AG08396 (cell line): ENCODE measurements at regions not wholly inside any gene's neighbourhood (a gene's known extent, or its start where the extent isn't known, plus 50 kb on each side); places are given as distances from the start of the nearest gene placed in this dataset.

ENCODE experiments used
- DNase-seq: peaks from one replicate; pipeline ENCODE4 v3.0.0; 2012; ENCODE audit warnings: low spot score, mixed read lengths

DNA sequence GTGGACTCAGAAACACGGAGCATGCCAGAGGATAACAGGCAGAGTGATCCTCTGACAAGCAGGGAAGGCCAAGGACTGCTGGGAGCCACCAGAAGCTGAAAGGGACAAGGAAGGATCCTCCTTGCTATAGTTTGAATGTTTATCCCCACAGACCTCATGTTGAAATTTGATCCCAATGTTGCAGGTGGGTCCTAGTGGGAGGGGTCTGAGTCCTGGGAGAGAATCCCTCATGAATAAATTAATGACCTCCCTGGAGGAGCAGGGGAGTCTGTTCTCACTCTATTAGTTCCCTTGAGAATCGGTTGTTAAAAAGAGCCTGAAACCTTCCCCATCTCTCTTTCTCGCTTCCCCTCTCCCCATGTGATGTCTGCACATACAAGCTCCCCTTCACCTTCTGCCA, 124.4 kb downstream of the FBXO15 start:
- DNase-seq: no peak

DNA sequence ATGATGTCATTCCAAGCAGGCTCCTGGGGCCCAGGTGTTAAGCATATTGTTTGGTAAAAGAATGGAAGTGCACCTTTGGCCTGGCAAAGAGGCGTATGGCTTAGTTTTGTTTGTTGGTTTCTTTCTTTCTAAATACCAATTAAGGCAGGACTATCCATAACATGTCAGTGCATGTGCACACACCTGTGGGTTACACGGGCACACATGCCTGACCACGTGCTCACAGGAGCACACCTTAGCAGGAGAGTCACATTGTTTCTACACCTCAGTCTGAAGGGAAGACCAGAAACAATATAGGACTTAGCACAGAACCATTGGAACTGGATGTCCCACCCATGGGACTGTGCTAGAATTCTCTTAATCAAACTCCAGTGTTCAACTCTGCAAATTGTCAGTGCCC, 127.8 kb downstream of the FBXO15 start:
- no peak for DNase-seq

DNA sequence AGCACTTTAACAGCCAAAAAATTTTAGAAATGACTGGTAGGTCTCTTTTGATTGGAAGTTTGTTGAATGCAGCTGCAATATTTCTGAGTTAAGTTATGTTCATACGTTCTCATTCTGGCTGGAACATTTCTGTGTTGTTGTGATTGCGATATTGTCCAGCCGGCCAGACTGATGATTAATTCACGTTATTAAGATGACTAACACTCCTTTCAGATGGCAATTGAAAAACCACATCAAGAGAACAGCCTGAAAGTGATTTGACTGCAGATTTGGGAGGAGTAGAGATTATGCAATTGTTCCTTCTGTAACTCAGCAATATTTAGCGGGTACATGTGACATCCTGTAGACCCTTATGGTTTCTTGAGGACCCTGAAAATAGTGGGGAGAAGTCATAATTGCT, 133.7 kb downstream of the FBXO15 start:
- DNase-seq: peak; percentile 34

- no peak for DNase-seq
Observed at GRCh38 chr18:74012954-74013630, 134.5 kb downstream of the FBXO15 start.

GRCh38 chr18:74006143-74006542, 141.5 kb downstream of the FBXO15 start:
- DNase-seq: no peak

DNA sequence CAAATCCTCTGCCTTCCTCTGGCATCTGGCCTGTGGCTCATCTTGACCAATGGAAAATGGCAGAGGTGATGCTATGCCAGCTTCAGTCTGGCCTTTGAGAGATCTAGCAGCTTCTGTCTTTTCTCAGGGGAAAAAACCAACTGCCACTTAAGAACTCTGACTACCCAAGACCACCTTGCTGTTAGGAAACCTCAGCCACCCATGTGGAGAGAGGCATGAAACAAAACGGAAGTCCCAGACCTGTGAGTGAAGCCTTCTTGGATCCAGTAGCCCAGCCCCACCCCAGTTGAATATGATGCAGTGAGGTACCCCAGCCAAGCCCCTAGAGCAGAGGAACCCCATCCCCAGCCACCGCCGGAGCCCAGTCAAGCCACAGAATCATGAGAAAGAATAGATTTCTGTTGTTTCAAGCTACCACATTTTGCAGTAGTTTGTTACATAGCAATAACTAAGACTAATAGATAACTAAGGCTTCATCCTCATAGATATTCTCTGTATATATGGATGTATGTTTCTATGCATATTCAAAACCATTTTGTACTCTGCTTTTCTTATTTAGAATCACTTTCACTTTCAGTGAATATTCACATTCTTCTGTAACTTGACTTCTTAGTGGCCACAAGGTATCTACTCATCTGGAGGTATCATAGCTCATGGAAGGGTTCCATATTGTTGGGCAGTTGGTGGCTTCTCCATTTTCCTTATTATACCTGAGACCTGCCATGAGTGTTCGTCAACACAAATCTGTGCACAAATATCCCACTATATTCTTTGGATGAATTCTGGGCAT, 142.1 kb downstream of the FBXO15 start:
- no peak for DNase-seq

GRCh38 chr18:73992242-73993022, 155.2 kb downstream of the FBXO15 start:
- no peak for DNase-seq

DNA sequence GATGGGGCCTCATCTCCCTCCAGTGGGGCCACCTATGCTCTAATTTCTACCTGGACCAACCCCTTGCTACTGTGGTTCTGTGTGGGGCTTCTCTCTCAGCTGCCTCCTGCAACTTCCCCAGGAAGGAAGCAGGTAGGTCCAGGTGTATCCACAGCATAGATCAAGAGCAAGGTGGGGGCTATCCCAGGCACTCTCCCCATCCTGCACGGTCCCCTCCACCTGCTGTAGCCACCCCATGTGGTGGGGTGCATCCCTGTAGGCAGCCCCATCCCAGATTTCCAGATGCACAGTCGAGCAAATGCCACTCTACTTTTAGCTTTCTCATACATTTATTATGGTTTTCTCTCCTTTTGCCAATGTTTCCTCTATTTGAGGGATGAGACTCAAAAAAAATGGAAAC, 156.1 kb downstream of the FBXO15 start:
- DNase-seq: no peak

- no peak for DNase-seq
Observed at GRCh38 chr18:73990258-73990657, 157.4 kb downstream of the FBXO15 start.

GRCh38 chr18:73987247-73987980, 160.2 kb downstream of the FBXO15 start:
- DNase-seq: no peak

GRCh38 chr18:73986711-73987110, 160.9 kb downstream of the FBXO15 start:
- DNase-seq: no peak

DNA sequence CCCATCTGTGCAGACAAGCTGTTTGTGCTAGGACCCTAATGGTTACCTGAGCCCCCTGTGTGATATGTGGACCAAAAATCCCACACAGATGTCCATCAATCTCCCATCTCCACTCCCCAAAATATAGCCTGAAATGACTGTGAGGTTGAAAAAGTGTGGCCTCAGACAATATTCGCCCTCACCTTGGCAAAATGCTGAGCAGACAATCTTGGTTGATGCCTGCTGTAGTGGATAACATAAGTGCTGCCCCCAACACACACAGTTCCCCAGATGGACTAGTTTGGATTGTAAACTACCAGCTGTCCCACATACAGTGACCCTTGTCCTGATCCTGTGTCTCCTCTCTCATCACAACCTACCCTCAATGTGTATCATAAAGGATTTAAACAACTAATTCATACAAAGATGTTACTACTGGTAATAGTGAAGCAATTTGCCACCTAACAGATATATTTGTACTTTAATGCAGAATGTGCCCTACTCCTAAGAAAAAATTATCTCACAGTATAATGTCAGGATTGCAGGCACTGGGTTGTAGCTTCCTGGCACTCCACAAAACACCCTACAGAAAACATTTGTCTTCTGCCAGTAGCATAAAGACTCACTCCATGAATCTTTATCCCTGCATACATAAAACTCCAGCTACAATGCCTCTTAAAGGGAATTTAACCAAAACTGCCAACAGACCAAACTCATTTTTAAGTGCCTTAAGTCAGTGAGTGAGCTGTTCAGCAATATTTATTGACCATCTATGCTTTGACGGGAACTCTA, 161.6 kb downstream of the FBXO15 start:
- DNase-seq: no peak

- no peak for DNase-seq
Observed at GRCh38 chr18:73983970-73984369, 163.7 kb downstream of the FBXO15 start.

GRCh38 chr18:73983496-73983895, 164.1 kb downstream of the FBXO15 start:
- no peak for DNase-seq

DNA sequence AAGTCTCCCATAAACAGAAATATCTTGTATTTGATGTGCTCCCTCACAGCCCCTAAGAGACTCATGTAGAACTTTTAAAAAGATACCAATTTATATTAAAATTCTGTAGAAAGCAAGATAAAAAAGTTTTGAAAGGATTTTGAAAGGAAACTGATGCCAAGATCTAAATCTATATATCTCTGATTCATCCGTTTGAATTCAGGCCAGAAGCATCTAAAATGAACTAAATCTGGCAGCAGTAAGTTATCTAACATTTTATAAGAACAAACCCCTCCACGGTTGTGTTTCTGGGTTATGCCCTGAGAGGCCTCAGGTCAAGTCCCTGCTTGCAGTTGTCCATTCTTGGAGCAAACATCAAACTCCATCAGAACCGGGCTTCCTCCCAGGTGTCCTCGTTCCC, 165.8 kb downstream of the FBXO15 start:
- DNase-seq: no peak

DNA sequence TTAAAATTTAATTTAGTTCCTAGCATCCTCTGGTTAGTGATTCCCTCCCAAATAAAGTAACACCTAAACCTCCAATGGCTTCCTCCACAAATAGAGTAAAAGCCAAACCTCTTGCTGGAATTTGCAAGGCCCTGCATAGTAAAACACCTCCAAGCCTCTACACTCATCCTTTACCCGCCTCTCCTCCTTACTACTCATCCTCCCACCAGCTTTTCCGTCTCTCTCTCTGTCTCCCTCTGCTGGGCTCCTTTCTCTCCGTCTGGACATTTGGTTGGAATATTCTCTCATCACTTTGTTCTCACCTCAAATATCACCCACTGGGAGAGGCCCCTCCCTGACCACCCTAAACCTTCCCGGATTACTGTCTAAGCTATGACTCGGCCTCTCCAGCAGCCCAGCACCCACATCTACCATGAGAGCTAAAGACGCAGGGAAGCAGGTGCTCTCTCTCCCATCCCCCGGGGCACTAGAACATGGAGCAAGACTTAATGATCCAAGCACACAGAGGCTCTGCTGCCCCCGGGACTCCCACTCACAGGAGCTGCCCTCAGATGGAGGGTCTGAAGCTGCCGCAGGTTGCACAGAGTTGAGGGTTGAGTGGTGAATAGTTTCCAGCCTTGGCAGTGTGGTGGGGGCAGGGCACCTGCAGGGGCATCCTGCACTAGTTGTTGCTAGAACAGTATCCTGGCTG, 167.2 kb downstream of the FBXO15 start:
- no peak for DNase-seq

DNA sequence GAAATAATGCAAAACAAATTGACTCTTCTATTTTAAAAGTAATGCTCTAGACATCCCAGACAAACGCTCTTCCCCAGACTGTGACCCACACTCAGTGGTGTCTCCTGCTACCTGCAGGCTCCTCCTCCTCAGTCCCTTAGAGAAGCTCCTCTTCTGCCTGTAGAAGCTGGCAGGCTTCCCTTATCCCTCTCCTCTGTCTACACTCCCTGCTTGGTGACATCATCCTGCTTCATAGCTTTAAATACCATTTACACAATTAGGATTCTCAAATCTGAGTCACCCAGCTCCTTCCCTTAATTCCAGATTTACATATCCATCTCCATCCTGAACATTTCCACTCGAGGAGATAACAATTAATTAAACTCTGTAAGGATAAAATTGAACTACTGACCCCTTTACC, 167.9 kb downstream of the FBXO15 start:
- DNase-seq: peak; percentile 36

DNA sequence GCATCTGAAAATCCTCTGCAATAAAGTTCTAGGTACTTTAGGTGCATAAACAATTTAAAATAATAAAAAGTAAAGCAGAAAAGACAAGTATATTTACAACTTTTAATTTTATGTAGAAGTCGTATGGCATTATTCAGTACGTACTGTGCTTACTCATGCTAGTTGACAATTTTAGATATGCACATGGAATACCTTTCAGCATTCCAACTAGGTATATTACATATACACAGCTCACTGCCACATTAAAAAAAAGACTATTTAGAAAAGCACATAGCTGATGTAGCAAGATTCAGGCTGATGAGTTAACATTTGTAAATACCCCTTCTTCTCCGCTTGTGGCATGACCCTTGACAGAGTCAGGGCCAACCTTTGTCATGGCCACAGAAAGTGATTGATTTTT, 171.2 kb downstream of the FBXO15 start:
- DNase-seq: no peak

DNA sequence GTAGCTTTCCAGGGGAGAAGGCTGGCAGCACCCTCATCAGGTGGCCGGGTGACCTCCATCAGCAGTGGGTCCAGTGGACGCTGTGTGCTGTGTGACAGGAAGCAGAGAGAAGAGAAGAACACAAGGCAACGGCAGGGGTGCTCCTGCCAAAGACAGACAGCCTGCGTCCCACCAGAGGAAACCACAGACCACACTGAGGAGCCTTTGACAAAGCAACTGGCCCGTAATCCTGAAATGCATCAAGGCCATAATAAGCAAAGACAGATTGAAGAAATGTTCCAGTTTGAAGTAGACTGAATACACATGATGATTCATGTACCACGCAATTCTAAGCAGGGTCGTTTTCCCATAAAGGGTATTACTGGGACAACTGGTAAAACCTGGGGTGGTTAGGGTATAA, 172.4 kb downstream of the FBXO15 start:
- no peak for DNase-seq

DNA sequence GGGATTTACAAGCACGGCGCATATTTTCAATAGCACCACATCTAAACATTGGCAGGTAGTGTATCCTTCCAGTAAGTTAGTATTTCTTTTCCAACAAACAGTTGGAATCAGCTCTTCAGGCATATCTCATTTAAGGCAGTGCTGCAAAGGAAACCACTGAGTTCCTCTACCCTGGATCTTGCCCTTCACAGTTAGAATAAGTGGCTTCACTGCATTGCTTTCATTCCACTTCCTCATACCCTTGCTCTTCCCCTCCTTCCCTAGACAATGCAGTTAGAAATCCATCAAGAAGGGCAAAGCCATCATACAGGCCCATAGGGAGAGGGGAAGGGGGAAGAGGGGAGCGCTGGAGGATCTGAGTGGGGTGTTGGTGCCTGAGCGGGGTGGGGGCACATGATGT, 173.7 kb downstream of the FBXO15 start:
- no peak for DNase-seq

GRCh38 chr18:73966954-73967353, 180.7 kb downstream of the FBXO15 start:
- no peak for DNase-seq
